ENCODE measurements at regions not wholly inside any gene's neighbourhood (a gene's known extent, or its start where the extent isn't known, plus 50 kb on each side); places are given as distances from the start of the nearest gene placed in this dataset.

- TF ChIP-seq PAXIP1 (CRISPR knock-in tag; conservative IDR thresholded peaks at IDR 0.05) = peak; percentile 67
- TF ChIP-seq SPEN (CRISPR knock-in tag; IDR thresholded peaks at IDR 0.05; ENCODE audit: low read depth) = no peak
- no peak for TF ChIP-seq CTCF (CRISPR knock-in tag; IDR thresholded peaks at IDR 0.05)
- no peak for TF ChIP-seq MLXIP (CRISPR knock-in tag; IDR thresholded peaks at IDR 0.05; ENCODE audit: borderline replicate concordance)
- TF ChIP-seq MED13 (CRISPR knock-in tag; IDR thresholded peaks at IDR 0.05) = no peak
- TF ChIP-seq SP5 (CRISPR knock-in tag; IDR thresholded peaks at IDR 0.05; ENCODE audit: borderline replicate concordance, low read depth) = peak; percentile 24; the same call in 1 of the 2 replicates
- TF ChIP-seq MBD4 (IDR thresholded peaks at IDR 0.05; ENCODE audit: borderline replicate concordance, low read length) = no peak
- peak; percentile 97 for TF ChIP-seq FOXA3 (CRISPR knock-in tag; IDR thresholded peaks at IDR 0.05)
- no peak for TF ChIP-seq FOXC1 (CRISPR knock-in tag; IDR thresholded peaks at IDR 0.05; ENCODE audit: borderline replicate concordance)
- no peak for TF ChIP-seq NFRKB (IDR thresholded peaks at IDR 0.05)
- no peak for TF ChIP-seq ATF6 (CRISPR knock-in tag; conservative IDR thresholded peaks at IDR 0.05)
- no peak for TF ChIP-seq EZH2 (conservative IDR thresholded peaks at IDR 0.05; ENCODE audit: low read depth, low read length)
- no peak for TF ChIP-seq ZNF350 (CRISPR knock-in tag; IDR thresholded peaks at IDR 0.05; ENCODE audit: borderline replicate concordance, low read depth)
- TF ChIP-seq ARNT2 (CRISPR knock-in tag; IDR thresholded peaks at IDR 0.05; ENCODE audit: low read depth) = no peak
- TF ChIP-seq CCDC6 (CRISPR knock-in tag; IDR thresholded peaks at IDR 0.05) = peak; percentile 47; the same call in 1 of the 2 replicates
- no peak for TF ChIP-seq ZNF441 (CRISPR knock-in tag; IDR thresholded peaks at IDR 0.05; ENCODE audit: borderline replicate concordance)
- TF ChIP-seq SRSF1 (optimal IDR thresholded peaks at IDR 0.05; ENCODE audit: low read depth, low read length) = no peak
Measured at GRCh38 chr5:56440871-56441740, 208.0 kb upstream of the ANKRD55 start (continued).

Data from HepG2 (cell line).